NCI-H2081 (cell line): ENCODE measurements at regions not wholly inside any gene's neighbourhood (a gene's known extent, or its start where the extent isn't known, plus 50 kb on each side); places are given as distances from the start of the nearest gene placed in this dataset.

Experiments
- DNase-seq, 2 experiments: peaks; one replicate each; lab custom pipeline; 2025; lab: John Stamatoyannopoulos, UW

GRCh38 chr3:117887031-117887430, 1147.6 kb downstream of the IGSF11 start:
- no peak for DNase-seq

- DNase-seq, result no peak
Measured at GRCh38 chr3:117887901-117888300, 1146.7 kb downstream of the IGSF11 start.

DNA sequence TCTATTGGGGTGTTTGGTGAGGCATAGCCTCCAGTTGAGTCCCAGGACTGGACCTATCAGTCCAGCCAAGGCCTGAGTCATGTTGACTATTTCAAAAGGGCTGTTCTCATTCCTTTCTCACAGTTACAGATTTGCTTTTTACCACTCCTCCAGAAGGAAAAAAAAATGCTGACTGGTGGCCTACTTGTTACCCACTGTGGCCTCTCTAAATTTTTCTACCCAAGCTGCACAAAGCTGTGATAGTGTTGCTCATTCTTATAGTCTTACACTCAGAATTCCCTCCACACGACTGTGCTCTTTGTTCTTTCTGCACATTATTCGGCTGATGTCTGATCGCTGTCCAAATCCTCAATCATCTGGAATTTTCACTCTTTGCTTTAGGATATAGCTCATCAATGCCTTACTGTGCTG, 1142.2 kb downstream of the IGSF11 start:
- no peak for DNase-seq

GRCh38 chr3:117893001-117893400, 1141.6 kb downstream of the IGSF11 start:
- no peak for DNase-seq

DNA sequence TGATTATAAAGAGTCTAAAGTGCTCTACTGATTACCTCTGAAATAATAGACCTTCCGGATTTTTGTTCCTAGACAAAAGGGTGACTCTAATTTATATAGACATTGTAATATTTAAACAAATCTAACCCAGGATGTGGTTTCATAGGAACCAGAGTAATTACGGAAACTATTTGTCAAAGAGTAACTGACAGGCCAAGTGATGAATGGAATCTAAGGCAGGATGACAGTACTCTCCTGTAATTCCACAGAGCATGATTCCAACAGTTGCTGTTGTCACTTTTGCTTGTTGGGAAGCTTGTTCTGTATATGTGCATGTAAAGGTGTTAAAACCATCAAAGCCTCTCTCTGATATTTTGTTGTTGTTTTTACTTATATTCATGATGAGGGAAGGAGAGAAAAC, 1141.0 kb downstream of the IGSF11 start:
- DNase-seq, result peak; percentile 15 to 68

DNA sequence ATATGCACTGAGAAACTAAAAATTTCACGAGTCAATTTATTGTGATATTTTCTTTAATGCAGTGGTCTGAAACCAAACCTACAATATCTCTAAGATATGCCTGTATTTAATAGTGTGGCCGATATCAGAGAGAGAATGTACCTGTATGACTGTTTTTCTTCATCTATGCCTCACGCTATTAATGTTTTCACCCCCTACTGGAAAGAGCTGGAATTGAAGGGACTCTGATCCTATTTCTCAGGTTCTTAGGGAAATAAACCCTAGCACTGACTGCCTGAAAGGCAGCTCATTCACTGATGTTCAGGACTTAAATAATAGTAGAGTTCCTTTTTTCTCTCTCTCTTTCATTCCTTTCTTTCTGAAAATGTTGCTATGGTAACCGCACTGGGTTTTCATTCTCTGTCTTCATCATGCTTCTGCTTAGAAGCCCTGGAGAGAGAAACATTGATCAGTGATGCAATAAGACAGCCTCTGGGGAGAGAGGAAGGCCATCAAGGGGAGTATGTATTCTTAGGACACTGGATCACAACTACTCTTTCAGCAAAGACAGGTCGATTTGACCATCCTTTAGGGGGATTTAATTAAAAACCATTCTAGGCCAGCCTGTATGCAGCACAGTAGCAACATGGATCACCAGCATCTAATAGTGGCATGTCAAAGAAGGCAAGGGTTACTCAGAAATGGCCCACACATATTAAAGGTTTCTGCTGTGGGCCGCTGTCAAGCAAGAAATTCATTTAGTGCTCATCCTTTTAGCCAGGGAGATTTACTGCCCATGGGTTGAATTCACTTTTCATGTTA, 1135.7 kb downstream of the IGSF11 start:
- DNase-seq, result no peak

DNA sequence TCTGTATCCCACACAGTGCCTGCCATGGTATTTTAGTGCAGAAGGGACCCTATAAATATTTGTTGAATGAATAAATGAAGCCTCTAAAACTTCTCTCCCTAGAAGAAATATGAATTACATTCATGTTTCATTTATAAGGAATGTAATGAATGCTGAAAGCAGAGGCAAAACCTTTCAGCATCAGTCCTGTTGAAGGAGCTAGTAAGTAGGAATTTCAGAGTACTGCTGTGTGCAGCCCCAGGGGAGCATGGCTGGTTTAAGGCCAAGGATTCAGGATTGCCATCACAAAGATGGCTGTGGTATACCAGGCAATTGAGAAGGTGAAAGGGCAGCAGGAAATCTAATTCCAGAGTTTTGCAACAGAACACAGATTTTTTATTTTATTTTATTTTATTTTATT, 1131.4 kb downstream of the IGSF11 start:
- DNase-seq, result no peak

- no peak for DNase-seq
Measured at GRCh38 chr3:117910820-117911521, 1123.7 kb downstream of the IGSF11 start.

GRCh38 chr3:117912352-117912751, 1122.3 kb downstream of the IGSF11 start:
- no peak for DNase-seq

DNA sequence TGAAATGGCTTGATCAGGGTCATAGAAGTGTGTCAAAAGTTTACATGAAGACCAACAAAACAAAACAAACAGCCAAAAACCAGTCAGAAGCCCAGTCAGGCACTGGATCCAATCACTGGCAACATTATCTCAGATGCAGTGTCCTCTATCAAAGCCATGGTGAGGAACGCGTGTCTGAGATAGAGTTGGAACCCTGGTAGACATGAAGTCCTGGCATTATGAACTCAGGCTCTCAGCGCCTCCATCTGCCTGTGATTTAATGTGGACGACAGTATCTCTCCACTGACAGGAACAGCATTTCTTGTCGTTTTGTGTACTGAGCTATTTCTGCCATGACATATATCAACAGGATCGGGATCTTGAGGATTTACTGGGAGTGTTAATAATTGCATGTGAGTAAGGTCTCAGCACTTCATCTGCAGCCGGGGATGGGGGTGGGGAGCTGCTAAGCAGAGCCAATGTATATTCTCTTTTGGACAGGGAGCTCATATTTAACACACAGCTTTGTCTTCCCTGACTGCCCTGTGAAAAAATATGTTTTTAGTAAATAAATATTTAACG, 1120.0 kb downstream of the IGSF11 start:
- no peak for DNase-seq

DNA sequence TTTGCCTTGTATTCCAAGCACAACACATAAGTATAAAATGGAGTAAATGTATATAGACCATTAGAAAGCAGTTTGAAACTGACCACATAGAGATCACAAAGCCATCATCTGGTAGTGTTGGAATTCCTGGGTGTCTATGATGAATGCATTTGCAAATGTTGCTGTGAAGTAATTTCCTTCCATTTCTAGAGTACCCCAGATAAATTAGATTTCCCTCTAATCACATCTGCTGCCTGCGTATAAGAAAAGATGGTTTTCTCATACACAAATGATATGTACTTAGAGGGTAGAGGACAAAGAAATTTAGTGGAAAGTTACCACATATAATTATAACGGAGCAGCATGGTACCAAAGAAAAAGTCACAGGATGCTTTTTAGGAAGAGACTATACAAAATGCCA, 1117.8 kb downstream of the IGSF11 start:
- DNase-seq, result no peak

DNA sequence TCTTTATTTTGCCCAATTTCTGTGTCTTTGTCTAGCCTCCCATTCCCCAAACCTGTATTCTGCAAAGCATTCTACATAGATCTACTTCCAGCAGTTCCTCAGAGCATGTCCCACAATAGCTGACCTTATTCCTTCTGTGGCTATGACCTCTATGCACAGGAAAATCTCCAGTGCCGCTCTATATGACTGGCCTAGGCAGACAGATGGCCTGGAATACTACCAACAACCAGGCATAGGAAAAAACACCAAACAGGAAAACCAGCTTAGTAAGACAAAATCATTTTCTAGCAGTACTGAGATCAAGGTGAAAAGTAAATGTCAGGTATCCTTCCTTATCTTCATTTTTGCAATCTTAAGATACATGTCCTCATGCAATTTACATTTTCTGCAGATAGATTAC, 1115.0 kb downstream of the IGSF11 start:
- no peak for DNase-seq

DNA sequence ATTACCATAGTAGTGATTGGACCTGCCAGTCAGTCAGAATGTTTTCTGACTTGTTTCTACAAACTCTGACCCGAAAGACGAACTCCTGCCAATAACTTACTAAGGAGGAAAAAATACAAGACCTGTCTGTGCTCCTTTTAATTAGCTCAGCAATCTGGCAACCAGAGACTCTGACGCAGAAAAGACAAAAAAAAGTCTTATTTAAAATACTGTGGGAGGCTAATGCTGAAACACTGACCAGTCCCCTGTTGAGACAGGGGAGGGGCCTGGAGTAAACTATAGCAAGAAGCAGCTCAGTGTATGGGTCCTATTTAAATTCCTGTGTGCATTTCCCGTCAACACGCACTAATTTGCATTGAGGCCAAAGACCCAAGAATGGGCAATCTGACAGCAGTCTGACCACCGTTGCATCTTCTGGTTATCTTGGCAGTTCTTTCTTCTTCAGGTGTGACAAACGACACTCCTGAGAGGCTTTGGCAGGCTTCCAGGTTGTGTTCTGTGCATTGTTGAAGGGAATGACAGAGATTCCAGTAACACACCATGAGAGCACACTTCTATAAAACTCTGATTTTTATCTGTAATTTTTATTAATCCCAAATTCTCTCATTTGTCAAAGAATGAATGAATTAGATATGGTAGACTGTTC, 1114.3 kb downstream of the IGSF11 start:
- no peak for DNase-seq

DNA sequence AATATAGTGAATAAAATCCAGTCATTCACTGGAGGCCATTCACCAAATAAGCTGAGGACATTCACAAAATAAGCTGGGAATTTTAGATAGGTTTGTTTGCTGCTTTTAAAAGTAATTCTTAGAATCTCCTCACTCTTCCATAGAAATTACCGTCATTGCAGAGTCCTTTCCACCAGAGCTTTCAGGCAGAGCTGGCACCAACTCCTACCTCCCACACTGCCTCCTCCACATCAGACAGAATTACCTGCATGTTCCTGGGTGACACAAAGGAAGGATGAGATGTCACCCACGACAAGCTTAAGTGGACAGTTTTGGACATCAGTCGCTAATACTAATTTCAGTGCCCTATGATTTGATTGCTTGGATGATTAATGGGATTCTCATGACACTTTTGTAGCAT, 1113.2 kb downstream of the IGSF11 start:
- no peak for DNase-seq

- no peak for DNase-seq
Measured at GRCh38 chr3:117922039-117922438, 1112.6 kb downstream of the IGSF11 start.

- DNase-seq, result no peak
Measured at GRCh38 chr3:117926819-117927218, 1107.8 kb downstream of the IGSF11 start.

DNA sequence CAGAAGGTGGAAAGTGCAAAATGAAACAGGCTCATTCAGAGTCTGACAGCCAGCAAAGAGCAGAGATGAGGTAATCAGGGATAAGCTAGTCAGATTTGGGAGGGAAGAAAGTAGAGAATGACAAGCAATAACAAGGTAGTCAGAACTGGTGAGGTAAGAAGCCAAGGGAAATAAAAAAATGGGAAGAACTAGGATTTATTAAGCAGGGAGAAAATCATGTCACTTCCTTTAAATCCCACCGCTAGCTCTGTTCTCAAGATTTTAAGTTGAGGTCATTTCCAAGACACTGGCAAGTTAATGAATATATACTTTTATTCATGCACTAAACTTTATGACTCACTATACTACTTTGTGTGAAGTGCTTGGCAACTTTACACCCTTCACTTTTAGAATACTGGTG, 1106.8 kb downstream of the IGSF11 start:
- no peak for DNase-seq

- no peak for DNase-seq
Measured at GRCh38 chr3:117928836-117929235, 1105.8 kb downstream of the IGSF11 start.

GRCh38 chr3:117932441-117932840, 1102.2 kb downstream of the IGSF11 start:
- no peak for DNase-seq

DNA sequence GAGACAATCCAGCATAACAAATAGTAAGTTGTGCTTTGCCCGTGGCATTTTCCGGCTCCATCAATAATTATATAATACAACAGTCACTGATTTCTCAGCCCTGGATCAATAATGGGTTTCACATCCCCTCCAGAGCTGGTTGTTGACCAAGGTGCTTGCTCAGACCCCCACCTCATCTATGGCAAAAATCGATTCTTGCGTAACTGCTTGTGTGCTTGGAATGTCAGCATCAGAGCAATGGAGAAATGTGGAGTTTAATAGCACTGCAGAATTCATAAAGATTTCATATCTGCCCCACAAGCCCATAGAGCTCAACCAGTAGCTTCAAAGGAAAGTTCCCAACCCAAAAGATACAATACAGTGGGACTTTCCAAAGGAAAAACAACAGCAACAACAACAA, 1098.5 kb downstream of the IGSF11 start:
- DNase-seq, result no peak

DNA sequence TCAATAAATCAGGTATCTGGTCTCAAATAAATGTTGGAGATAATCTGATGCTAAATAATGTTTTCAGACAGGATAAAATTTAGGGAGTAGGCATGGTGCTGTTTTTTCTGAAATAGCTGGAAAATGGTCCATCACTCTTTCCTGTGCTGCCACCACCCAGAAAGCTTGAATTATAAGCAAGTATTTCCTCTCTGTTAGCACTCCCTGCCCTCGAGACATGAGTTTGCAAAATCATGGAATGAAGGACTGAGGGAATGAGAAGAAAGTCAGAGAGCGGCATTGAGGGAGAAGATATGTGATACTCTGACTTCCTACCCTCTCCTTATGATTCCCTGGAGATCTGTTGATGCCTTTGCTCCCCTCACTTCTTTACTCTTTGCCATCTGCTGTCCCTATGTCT, 1095.7 kb downstream of the IGSF11 start:
- no peak for DNase-seq

DNA sequence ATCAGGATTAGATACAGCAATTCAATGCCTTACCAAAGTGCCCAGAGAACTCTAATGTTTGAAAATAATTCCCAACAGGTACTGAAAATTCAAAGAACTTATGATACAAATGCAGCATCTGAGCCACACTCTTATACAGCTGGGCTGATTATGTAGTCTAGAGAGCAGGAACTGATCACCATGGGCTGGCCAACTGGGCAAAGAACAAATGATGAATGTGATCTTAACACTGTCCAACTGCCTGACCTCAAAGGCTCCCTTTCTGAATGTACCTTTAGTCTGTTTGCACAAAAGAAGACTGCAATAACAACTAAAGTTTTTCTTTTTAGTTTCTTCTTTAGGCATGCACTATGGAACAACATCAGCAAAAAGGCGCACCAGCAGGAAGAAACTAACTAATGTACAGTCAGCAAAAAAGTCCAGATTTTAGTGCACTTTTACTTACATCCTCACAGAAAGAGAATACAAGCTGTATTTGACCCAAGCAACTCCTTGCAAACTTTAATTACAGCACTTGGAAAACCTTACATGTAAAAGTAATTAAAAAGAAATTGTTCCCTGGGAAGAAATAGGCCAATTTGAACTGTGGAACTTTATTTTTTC, 1095.1 kb downstream of the IGSF11 start:
- no peak for DNase-seq
